Subcutaneous abdominal adipose tissue (tissue), 5 donors: ENCODE measurements at regions not wholly inside any gene's neighbourhood (a gene's known extent, or its start where the extent isn't known, plus 50 kb on each side); places are given as distances from the start of the nearest gene placed in this dataset.

Experiments
- H3K27ac ChIP-seq: one replicate; pipeline ENCODE4 v1.7.0; 2013; ENCODE audit warnings: low read depth, mild to moderate bottlenecking, inconsistent platforms, low read length, moderate library complexity
- H3K27me3 ChIP-seq, 5 donors: one replicate each; pipeline ENCODE4 v1.7.0; 2013; ENCODE audit warnings: low read length in 5 of 5, inconsistent platforms in 1 of 5; ENCODE audit not compliant: control insufficient read depth in 5 of 5, insufficient read depth in 4 of 5
- H3K36me3 ChIP-seq, 5 donors: one replicate each; pipeline ENCODE4 v1.7.0; 2013; ENCODE audit warnings: low read length in 5 of 5; ENCODE audit not compliant: control insufficient read depth in 5 of 5, insufficient read depth in 5 of 5
- H3K4me1 ChIP-seq, 5 donors: one replicate each; pipeline ENCODE4 v1.7.0; 2013; ENCODE audit warnings: low read length in 5 of 5, mild to moderate bottlenecking in 3 of 5, moderate library complexity in 1 of 5; ENCODE audit not compliant: control insufficient read depth in 5 of 5, insufficient read depth in 5 of 5
- H3K4me3 ChIP-seq, 5 donors: one replicate each; pipeline ENCODE4 v1.7.0; 2013; ENCODE audit warnings: low read length in 5 of 5, low read depth in 1 of 5
- H3K9ac ChIP-seq, 5 donors: one replicate each; pipeline ENCODE4 v1.7.0; 2013; ENCODE audit warnings: low read length in 5 of 5, mild to moderate bottlenecking in 4 of 5, moderate library complexity in 3 of 5
- H3K9me3 ChIP-seq, 5 donors: one replicate each; pipeline ENCODE4 v1.7.0; 2013; ENCODE audit warnings: low read length in 5 of 5; ENCODE audit not compliant: control insufficient read depth in 5 of 5
- donor health status: healthy.
- donor health status: healthy.
- donor health status: healthy.
- donor health status: healthy.
- donor health status: healthy.

DNA sequence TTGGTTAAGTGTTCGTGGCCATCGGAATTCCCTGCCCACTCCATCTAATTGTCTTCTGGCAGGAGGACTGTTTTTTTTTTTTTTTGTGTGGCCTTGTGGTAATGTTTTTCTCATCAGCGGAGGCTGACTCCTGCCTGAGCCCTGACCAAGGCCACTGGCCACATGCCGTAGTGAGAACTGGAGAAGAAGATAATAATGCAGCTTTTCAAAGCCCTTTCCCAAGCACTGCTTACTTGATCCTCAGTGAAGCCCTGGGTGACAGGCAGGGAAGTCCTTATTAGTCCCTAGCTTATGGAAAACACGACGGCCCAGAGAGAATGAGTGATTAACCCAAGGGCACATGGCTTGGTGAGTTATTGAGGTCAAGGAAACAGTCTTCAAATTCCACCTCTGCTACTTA lies 71.2 kb downstream of the ADM start:
- H3K27me3 ChIP-seq = no peaks in the 10 kb centered on the region
- no peaks in the 10 kb centered on the region for H3K36me3 ChIP-seq
- H3K4me1 ChIP-seq = peaks cover 7 to 90% (median 77%) of the 10 kb centered on the region in 5 donors
- H3K4me3 ChIP-seq = no peak overlapping the region
- H3K9me3 ChIP-seq = no peaks in the 10 kb centered on the region
- no peak overlapping the region for H3K27ac ChIP-seq
- no peak overlapping the region for H3K9ac ChIP-seq

DNA sequence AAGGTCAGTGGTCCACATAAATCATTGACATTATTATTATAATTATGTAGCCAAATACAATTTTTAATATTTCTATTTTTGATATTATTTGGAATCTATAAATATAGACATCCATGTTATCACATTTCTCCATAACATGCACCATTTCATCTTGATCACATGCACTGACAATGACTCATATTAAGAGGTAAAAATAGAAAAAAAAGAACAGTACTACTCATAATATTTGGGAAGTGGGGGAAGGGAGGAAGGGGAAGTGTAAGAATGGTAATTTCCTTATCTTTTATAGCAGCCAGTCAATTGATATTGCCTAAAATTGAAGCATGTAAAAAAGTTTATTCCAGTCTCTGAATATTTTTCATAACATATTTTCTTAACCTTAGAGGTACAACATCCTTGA lies 72.3 kb downstream of the ADM start:
- Histone ChIP-seq H3K27me3 (no peaks in the 10 kb centered on the region), H3K4me1 (peaks cover 7 to 89% (median 78%) of the 10 kb centered on the region in 5 donors), H3K4me3 (no peak overlapping the region), H3K9ac (no peak overlapping the region), H3K36me3 (no peaks in the 10 kb centered on the region), H3K9me3 (no peaks in the 10 kb centered on the region), H3K27ac (no peak overlapping the region)

DNA sequence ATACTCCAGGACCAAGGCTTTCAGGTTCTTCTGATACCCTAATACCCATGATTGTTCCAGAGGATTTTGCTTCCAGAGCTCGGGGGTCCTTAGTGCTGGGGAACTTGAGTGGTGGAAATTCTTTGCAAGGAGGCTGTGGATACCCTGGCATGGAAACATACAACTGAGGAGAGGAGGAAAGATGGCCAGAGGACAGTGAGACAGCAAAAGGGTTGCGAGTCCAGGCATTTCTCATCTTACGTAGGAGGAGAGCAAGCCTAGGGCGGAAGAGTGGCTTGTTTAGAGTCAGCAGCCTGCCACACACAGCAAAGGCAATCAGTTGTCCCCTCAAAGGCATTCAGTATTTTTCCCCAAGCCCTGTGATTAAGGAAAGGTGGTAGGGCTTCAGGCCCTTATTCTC lies 73.5 kb downstream of the ADM start:
- peaks cover 7 to 77% (median 71%) of the 10 kb centered on the region in 5 donors for H3K4me1 ChIP-seq
- peak overlapping the region in 2 of 5 donors; percentile 44 to 68 for H3K9ac ChIP-seq
- H3K36me3 ChIP-seq = no peaks in the 10 kb centered on the region
- no peaks in the 10 kb centered on the region for H3K27me3 ChIP-seq
- no peak overlapping the region for H3K4me3 ChIP-seq
- no peaks in the 10 kb centered on the region for H3K9me3 ChIP-seq
- H3K27ac ChIP-seq = peak overlapping the region; percentile 94

DNA sequence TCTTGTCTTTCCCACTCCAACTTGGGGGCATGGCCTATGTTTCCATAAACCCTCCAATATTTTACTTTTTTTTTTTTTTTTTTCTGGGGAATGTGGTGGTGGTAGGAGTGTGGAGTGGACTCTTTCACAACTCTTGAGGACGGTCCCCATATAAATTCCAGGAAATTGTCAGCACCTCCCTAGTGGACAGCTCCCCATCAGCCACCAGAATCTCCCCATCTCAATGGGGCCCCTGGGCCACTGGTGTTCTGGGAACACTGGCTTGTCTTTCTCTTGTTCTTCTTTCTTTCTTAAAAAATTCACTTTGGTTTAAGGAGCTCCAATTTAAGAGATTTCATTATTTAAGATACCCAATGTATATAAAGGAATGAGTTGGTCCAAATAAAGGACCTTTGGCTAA lies 74.1 kb downstream of the ADM start:
- Histone ChIP-seq H3K36me3 (no peaks in the 10 kb centered on the region), H3K4me1 (peaks cover 7 to 71% (median 64%) of the 10 kb centered on the region in 5 donors), H3K9ac (peak overlapping the region in 1 of 5 donors; percentile 68), H3K27ac (peak overlapping the region; percentile 94), H3K27me3 (no peaks in the 10 kb centered on the region), H3K9me3 (no peaks in the 10 kb centered on the region), H3K4me3 (no peak overlapping the region)

DNA sequence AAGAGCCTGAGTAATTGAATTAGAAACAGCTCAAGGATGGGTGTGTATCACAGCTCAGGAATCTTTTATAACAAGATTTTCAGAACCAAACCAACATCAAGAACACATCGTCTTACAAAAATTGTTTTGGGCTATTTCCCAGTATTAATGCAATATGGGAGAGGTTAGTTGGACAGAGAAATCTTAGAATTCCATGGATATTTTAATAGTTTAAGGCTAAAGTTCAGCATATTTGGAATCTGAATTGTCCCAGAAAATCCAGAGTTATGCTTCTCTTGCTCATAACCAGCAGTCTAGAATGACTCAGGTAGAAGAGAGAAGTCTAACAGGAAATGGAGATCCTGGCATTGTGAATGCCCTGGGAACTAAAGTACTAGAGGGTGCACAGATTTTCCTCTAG lies 74.6 kb downstream of the ADM start:
- Histone ChIP-seq H3K9me3 (no peaks in the 10 kb centered on the region), H3K9ac (peak overlapping the region in 2 of 5 donors; percentile 64 to 68), H3K27me3 (no peaks in the 10 kb centered on the region), H3K36me3 (no peaks in the 10 kb centered on the region), H3K4me3 (no peak overlapping the region), H3K4me1 (peaks cover 7 to 67% (median 60%) of the 10 kb centered on the region in 5 donors), H3K27ac (peak overlapping the region; percentile 94)

DNA sequence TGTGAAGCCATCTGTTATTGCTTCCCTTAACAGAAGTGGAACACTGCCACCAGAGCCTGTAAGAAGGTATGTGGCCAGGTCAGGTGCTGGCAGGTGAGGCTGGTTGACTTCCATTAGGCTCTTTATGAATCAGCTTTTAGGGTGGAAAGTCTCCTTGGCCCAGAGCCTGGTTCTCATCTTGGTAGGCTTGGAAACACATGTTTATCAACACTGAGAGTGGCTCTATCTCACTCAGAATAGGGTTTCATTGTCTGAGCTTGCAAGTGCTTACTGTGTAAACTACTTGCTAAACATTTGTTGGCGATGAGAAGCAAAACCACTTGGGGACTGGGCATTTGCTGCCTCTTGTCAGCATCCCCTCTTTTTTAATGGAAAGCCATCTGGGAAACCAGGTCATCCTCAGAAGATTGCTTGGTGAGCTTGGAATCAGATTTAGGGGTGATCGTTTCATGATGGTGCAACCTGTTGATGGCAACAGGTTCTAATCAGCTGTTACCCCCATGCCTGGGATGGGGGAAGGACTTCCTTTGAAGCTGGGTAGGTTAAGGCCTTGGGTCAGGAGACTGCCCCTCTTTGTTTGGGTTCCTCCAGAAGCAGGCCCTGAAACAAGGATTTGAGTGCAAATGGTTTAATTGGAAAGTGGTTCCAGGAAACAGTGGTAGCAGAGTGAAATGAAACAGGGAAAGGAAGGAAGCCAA lies 75.0 kb upstream of the AMPD3 start:
- Histone ChIP-seq H3K4me3 (no peak overlapping the region), H3K27me3 (no peaks in the 10 kb centered on the region), H3K9me3 (no peaks in the 10 kb centered on the region), H3K4me1 (peaks cover 7 to 61% (median 54%) of the 10 kb centered on the region in 5 donors), H3K36me3 (no peaks in the 10 kb centered on the region), H3K9ac (peak overlapping the region in 2 of 5 donors; percentile 30 to 64), H3K27ac (peak overlapping the region; percentile 94)

DNA sequence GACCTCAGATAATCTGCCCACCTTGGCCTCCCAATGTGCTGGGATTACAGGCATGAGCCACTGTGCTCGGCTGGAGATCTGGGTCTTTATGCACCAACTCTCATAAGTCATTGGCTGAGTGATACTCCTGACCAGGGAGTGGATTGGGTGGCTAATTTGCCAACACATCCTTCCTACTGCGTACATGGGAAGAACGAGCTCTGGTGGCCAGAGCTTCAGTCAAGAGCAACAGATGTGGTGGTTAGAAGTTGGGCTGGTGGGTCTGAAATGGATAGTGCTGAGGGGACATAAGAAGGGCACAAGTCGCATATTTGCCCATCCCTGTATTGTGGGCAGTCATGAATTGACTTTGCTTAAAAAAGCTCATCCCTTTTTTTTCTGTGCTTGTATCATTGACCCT lies 74.1 kb upstream of the AMPD3 start:
- Histone ChIP-seq H3K9me3 (no peaks in the 10 kb centered on the region), H3K36me3 (no peaks in the 10 kb centered on the region), H3K27me3 (no peaks in the 10 kb centered on the region), H3K9ac (no peak overlapping the region), H3K4me3 (no peak overlapping the region), H3K27ac (peak overlapping the region; percentile 94), H3K4me1 (peaks cover 11 to 55% (median 51%) of the 10 kb centered on the region in 5 donors)

DNA sequence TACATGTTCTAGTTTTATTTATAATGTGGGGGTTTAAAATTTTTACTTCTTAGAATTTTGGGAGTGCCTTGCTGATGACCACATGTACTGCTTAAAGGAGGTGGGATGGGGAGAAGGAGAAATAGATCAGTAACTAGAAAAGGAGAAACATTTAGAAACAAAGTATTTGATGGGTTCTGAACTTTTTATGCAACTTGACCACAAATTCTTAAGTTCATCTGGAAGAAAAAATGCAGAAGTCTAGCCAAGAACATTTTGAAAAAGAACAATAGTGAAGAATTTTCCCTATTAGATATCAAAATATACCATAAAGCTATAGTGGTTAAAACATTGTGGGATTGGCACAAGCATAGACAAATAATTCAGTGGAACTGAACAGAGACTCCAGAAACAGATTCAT lies 73.3 kb upstream of the AMPD3 start:
- Histone ChIP-seq H3K4me3 (no peak overlapping the region), H3K4me1 (peaks cover 14 to 55% (median 50%) of the 10 kb centered on the region in 5 donors), H3K9ac (peak overlapping the region in 1 of 5 donors; percentile 16), H3K9me3 (no peaks in the 10 kb centered on the region), H3K27ac (no peak overlapping the region), H3K36me3 (no peaks in the 10 kb centered on the region), H3K27me3 (no peaks in the 10 kb centered on the region)

DNA sequence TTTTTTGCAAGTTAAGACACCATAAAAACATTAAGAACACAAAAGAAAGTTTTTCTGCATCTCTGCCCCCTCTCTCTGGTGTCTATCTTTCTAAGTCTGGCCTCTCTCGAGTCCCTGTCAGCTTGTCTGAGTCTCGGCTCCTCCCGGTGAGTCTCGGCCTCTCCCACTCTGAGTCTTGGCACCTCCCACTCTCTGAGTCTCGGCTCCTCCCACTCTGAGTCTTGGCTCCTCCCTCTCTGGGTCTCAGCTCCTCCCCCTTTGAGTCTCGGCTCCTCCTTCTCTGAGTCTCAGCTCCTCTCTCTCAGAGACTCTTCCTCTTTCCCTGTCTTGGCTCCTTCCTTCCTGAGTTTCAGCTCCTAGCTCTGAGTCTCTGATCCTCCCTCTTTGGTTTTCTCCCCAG lies 72.5 kb upstream of the AMPD3 start:
- Histone ChIP-seq H3K27me3 (no peaks in the 10 kb centered on the region), H3K4me1 (peaks cover 15 to 56% (median 52%) of the 10 kb centered on the region in 5 donors), H3K36me3 (no peaks in the 10 kb centered on the region), H3K27ac (no peak overlapping the region), H3K9me3 (no peaks in the 10 kb centered on the region), H3K9ac (no peak overlapping the region), H3K4me3 (no peak overlapping the region)

DNA sequence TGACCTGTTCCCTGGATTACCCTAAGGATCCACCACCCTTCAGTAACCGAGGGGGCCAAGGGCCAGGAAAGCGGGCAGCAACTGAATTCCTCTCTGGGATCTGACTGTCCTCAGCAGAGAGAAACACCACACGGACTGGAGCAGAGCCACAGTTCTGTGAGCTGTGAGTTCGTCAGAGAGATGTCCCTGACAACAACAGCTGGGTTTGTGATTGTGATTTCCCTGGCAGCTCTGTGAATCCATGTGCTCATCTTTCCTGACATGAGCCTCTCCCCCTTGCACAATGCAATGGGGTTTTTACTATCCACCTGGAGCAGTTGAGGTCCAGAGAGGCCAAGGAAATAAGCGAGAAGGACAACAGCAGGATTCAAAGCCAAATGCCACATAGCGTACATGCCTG lies 69.4 kb upstream of the AMPD3 start:
- H3K9ac ChIP-seq = no peak overlapping the region
- H3K9me3 ChIP-seq = no peaks in the 10 kb centered on the region
- H3K27ac ChIP-seq = no peak overlapping the region
- no peak overlapping the region for H3K4me3 ChIP-seq
- H3K36me3 ChIP-seq = no peaks in the 10 kb centered on the region
- H3K27me3 ChIP-seq = no peaks in the 10 kb centered on the region
- peaks cover 7 to 56% (median 54%) of the 10 kb centered on the region in 5 donors for H3K4me1 ChIP-seq
